ENCODE measurements at regions not wholly inside any gene's neighbourhood (a gene's known extent, or its start where the extent isn't known, plus 50 kb on each side); places are given as distances from the start of the nearest gene placed in this dataset.

- H3K79me2 ChIP-seq (replicated peaks; ENCODE audit: insufficient read depth), result no peaks in the 10 kb centered on the region
- H3K4me1 ChIP-seq (ENCODE audit: insufficient read depth), result peaks cover 5% of the 10 kb centered on the region
- no peak for ATAC-seq
- no peaks in the 10 kb centered on the region for H3K36me3 Mint-ChIP-seq (ENCODE audit: low read depth)
- H3F3A ChIP-seq (replicated peaks; ENCODE audit: low read depth), result no peaks in the 10 kb centered on the region
- H3K9me2 ChIP-seq (ENCODE audit: insufficient read depth), result no peaks in the 10 kb centered on the region
- H3K4me2 ChIP-seq, result no peak overlapping the region
- H4K20me1 ChIP-seq (replicated peaks; ENCODE audit: insufficient read depth), result no peaks in the 10 kb centered on the region; the same call in 1 of the 2 replicates
- peaks cover 11% of the 10 kb centered on the region for H3K4me1 Mint-ChIP-seq
- no peaks in the 10 kb centered on the region for H3K27me3 ChIP-seq (ENCODE audit: insufficient read depth)
- H3K4me3 ChIP-seq, result no peak overlapping the region
- no peaks in the 10 kb centered on the region for H3K36me3 ChIP-seq (ENCODE audit: insufficient read depth)
- no peak for TF ChIP-seq EZH2 (IDR thresholded peaks at IDR 0.05; ENCODE audit: low read depth, unreplicated experiment)
- no peak for DNase-seq (ENCODE audit: low spot score)
- H3K27ac Mint-ChIP-seq, result no peak overlapping the region
- H3K27ac ChIP-seq (ENCODE audit: low read depth), result no peak overlapping the region
- H3K27me3 Mint-ChIP-seq (ENCODE audit: insufficient read depth, low read depth, poor library complexity), result peaks cover 7% of the 10 kb centered on the region
- no peak overlapping the region for H2AFZ ChIP-seq
- no peaks in the 10 kb centered on the region for H3K9me3 Mint-ChIP-seq
- H3K4me3 Mint-ChIP-seq, result no peak overlapping the region
Observed at GRCh38 chr11:115985896-115986295, 481.7 kb upstream of the CADM1 start.

GRCh38 chr11:115984228-115984627 lies 480.0 kb upstream of the CADM1 start:
- Mint-ChIP-seq H3K9me3 (no peaks in the 10 kb centered on the region), H3K36me3 (ENCODE audit: low read depth) (no peaks in the 10 kb centered on the region), H3K27me3 (ENCODE audit: insufficient read depth, low read depth, poor library complexity) (peaks cover 11% of the 10 kb centered on the region), H3K27ac (no peak overlapping the region), H3K4me1 (peaks cover 6% of the 10 kb centered on the region), H3K4me3 (no peak overlapping the region)
- H3K4me1 ChIP-seq (ENCODE audit: insufficient read depth), result no peaks in the 10 kb centered on the region
- no peak overlapping the region for H3K4me2 ChIP-seq
- no peak overlapping the region for H2AFZ ChIP-seq
- DNase-seq (ENCODE audit: low spot score) (no peak), ATAC-seq (no peak)
- no peaks in the 10 kb centered on the region; the same call in 1 of the 2 replicates for H4K20me1 ChIP-seq (replicated peaks; ENCODE audit: insufficient read depth)
- H3K36me3 ChIP-seq (ENCODE audit: insufficient read depth), result no peaks in the 10 kb centered on the region
- no peaks in the 10 kb centered on the region for H3K79me2 ChIP-seq (replicated peaks; ENCODE audit: insufficient read depth)
- H3F3A ChIP-seq (replicated peaks; ENCODE audit: low read depth), result no peaks in the 10 kb centered on the region
- H3K27me3 ChIP-seq (ENCODE audit: insufficient read depth), result no peaks in the 10 kb centered on the region
- no peak overlapping the region for H3K4me3 ChIP-seq
- no peaks in the 10 kb centered on the region for H3K9me2 ChIP-seq (ENCODE audit: insufficient read depth)
- no peak overlapping the region for H3K27ac ChIP-seq (ENCODE audit: low read depth)
- TF ChIP-seq CREB1 (CRISPR knock-in tag; IDR thresholded peaks at IDR 0.05; ENCODE audit: low read depth) (no peak), EZH2 (IDR thresholded peaks at IDR 0.05; ENCODE audit: low read depth, unreplicated experiment) (no peak), STAT1 (IDR thresholded peaks at IDR 0.05; ENCODE audit: unreplicated experiment) (no peak), ETS1 (IDR thresholded peaks at IDR 0.05) (no peak), EZH2phosphoT487 (IDR thresholded peaks at IDR 0.05; ENCODE audit: unreplicated experiment) (no peak), POLR2AphosphoS5 (IDR thresholded peaks at IDR 0.05; ENCODE audit: low read depth) (no peak), CTCF (conservative IDR thresholded peaks at IDR 0.05; ENCODE audit: low read depth in 2 of 2) (no peak), REST (IDR thresholded peaks at IDR 0.05; ENCODE audit: unreplicated experiment) (no peak), ZNF462 (CRISPR knock-in tag; IDR thresholded peaks at IDR 0.05) (no peak), NANOG (IDR thresholded peaks at IDR 0.05; ENCODE audit: borderline replicate concordance) (no peak)
